T-helper 1 cell treated with Interleukin-12 subunit alpha and Interleukin-12 subunit beta and Interleukin-4 antibody, amounts not matched to agents 30 ng/mL and 1 ng/mL, for 36 hours (primary cell): ENCODE measurements at regions not wholly inside any gene's neighbourhood (a gene's known extent, or its start where the extent isn't known, plus 50 kb on each side); places are given as distances from the start of the nearest gene placed in this dataset.
"Not testable (repeated sequence)": the region's sequence is repeated elsewhere in the genome, so short reads cannot be mapped to it uniquely, and the experiment has no call there.

ENCODE experiments used
- intact Hi-C: fragments of 100-400 bp; cut with micrococcal nuclease; formaldehyde crosslinking; loops from one replicate; pipeline ENCODE4 v1.15.1; 2024

DNA sequence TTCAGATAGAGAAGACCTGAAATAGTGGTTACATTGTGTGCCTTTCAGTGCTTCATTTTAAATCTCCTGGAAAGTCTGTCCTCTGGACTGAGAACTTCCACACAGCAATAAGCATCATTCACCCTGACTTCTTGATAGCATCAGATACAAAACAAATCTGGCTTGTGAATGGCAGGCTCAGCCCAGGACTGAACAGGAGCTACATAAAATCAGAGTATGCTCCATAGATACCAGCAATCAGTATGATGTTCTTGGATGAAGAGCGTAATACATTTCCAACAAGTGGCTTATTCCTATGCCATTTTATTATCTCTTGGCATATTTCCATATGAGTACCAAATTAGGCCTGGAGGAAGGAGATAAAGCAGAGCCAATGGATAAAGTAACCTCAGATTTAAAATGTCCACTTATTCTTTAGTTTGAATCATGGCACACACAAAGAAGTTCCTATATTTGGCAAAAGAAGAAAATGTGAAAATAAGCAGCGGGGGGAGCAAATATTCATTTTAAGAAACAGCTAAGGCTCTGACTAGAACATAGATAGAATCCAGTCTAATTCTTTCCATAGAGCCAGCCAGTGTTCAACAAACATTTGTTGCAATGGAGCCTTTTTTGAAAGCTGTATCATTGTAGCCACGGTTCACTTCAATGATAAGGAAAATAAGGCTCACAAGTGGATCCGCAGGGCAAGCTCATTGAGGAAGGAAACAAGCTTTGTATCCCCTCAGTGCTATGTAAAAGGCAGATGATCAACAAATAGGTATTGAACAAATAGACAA lies 230.8 kb upstream of the CHAC2 start:
- intact Hi-C loops = no loop called here

DNA sequence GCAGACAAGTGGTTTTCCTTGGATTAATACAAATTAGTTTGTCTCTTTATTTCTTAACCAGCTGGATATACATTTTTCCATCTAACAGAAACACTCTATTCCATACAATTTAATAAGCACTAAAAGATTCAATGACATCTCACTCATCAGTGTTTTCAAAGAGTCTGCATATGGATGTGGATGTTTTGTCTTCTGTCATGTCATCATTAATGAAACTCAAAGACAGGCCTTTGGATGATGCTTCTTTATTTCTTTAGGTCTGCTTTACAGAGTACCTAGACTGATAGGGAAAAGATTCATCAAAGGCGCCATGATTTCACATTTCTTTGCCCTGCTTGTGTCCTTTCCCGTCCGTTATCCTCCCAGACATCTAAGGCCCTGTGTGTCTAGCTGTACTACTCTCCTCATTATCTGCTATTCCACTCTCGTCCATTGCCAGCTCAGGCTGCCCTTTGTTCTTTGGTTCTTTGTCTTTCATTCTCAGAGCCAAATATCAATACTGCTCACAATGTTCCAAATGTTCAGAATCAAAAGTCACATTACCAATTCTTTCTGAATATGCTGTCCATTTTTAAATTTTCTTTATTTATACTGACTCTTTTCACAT lies 232.3 kb upstream of the CHAC2 start:
- intact Hi-C loops = no loop called here

DNA sequence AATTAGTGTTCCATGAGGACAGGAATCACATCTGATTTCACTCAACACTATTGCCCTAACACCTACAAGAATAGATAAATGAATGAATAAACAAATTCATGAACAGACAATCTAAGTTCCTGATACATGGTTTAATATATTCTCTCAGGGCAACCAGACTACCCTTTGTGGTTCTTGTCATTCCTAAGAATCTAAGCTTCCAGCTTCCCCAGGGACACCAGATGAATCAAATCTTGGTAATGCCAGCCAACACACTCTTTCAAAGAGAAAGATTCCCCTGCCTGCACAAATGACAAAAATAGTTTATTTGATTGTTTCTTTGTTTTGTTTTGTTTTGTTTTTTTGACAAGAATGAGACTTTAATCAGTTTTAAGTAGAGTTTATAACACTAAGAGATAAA lies 237.5 kb upstream of the CHAC2 start:
- intact Hi-C loops = no loop called here

DNA sequence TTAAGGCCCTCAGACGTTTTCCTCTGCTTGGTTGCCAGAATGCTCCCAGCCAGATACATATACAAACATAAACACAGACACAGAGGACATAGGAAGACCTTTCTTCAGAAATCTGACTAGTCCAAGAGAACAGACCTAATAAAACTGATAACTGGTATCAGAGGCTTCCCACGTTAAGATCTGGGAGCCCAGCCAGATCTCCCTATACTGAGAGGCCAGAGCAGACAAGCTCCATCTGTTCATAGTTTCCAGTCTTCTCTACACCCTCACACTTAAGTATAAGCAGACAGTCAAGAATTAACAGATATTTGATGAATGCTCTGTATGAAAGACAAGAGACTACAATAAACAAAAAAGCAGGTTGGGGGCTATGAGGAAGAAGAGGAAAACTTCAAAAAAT lies 240.5 kb upstream of the CHAC2 start:
- intact Hi-C loops = no loop called here

DNA sequence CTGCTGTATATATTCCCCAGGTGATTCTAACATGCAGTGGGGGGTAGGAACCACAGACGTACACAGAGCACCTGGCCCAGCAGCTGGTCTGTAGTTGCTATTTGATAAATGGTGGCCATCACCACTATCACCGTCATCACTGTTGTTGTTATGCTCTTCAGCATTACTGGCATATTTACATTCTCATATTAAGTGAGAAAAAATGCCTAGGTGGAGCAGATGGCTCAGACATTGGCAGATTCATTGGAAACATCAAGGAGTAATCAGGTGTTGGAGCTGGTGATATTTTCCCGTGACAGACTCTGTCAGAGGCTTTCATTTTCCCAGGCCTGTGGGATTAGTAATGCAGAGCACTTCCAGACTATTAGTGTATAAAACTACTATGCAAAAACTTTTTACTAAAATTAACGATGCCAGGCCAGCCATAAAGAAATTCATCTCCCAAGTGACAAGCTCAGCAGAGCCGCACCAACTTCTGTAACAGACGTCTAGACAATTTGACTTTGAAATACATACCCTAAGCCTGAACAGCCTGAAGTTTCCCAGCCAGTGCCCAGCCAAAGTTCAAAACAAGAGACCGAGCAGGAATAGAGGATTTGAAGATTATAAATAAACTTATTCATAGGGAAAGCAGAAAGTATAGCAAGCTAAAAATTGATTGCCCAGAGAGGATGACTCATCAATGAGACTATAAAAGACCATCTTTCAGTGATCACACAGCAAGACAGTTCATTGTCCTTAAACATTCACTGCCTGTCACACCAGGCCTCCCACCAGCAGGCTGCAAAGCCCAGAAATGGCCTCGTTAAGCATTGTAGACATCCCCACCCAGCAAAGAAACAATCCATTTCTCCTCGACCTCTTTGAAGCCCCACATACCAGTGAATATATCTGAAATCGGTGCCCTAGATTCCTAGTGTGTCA lies 247.4 kb upstream of the CHAC2 start:
- intact Hi-C loops = no loop called here

DNA sequence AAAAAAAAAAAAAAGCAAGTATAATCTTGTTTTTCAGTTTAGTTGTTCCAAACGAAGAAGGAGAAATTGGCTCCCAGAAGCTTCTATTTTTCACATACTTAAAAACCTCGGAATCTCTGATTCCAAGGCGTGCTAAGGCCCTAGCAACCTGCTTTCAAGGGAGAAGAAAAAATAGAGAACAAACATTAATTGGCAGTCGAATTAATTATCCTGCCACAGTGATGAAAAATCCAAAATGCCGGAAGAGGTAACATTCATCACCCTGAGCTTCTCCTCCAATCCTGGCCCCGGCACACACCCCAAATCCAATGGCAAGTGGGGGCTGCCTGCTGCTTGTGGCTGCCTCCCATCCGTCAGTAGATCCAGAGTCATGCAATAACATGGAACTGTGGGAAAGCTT lies 250.2 kb upstream of the CHAC2 start:
- intact Hi-C loops = no loop called here

DNA sequence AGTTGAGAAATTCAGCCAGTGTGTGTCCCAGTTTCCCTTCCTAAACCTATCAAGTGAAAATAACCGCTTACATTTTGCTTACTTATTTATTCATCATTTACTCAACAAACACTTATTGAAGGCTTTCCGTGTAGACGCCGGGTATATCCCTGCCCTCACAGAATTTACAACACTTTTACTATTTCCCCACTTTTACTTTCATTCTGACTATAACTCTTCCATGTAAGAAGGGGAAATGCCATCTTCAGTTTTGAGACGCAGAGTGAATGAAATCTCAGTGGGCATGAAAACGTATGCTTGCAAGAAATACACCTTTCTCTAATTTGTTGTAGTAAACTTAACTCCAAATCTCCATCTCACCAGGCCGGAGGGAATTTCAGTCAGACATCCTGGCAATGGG lies 251.0 kb upstream of the CHAC2 start:
- intact Hi-C loops = no loop called here

DNA sequence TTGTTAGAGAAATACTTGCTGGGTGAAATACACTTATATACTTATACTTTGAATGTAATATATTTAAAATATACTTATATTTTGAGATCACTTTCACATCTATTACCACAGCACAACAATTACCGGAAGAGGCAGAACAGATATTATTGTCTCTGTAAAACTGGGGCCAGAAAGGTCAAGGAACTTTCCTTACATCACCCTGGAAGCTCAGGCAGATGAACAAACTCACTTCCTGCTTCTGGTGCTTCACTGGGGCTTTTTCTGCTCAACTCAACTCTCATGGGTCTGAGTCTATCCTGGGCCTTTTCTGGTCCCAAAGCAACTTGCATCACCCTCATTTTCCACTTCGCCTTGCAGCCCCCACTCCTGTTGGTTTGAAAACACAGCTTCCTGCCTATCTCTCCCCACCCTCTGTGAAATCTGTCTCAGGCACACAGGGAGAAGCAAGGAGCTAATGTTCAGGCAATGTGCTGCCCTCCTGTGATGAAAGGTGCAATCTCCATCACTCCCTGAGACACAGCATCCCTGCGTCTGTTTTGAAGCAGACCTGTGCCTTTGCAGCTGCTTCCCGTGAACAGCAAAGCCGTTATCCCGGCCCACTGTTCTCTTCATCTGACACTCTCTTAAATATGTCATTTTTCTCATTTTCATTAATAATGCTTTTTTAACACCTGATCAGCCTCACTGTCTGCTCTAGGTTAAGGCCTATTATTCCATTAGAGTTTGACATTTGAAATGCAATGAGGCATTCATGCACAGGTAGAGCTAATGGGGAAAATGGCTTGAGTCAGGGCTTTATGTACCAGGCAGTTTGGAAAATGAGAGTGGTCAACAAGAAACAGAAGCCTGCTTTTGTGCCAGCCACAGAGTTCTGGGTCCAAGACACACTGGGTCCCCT lies 251.9 kb upstream of the CHAC2 start:
- intact Hi-C loops = no loop called here

DNA sequence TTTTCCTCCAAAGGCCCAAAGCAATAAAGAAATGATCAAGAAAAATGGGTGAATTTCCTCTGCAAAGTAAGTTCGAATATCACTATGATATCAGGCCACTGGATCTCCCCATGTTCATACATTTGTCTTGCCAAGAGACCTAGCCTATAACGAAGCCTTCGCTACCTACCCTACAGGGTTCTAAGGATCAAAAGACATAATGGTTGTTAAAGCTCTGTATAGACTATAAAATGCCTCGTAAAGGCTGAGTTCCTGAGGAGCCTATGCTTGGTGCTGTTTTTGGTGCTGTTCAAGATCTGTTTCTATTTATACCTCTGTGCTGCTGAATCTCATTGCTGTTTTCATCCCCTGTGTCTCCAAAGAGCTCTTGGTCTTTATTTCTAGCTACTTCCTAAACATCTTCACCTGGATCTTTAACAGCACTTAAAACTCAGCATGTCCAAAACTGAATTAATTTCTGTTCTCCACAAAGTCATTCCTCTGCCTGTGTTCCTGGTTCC lies 254.4 kb upstream of the CHAC2 start:
- intact Hi-C loops = no loop called here

DNA sequence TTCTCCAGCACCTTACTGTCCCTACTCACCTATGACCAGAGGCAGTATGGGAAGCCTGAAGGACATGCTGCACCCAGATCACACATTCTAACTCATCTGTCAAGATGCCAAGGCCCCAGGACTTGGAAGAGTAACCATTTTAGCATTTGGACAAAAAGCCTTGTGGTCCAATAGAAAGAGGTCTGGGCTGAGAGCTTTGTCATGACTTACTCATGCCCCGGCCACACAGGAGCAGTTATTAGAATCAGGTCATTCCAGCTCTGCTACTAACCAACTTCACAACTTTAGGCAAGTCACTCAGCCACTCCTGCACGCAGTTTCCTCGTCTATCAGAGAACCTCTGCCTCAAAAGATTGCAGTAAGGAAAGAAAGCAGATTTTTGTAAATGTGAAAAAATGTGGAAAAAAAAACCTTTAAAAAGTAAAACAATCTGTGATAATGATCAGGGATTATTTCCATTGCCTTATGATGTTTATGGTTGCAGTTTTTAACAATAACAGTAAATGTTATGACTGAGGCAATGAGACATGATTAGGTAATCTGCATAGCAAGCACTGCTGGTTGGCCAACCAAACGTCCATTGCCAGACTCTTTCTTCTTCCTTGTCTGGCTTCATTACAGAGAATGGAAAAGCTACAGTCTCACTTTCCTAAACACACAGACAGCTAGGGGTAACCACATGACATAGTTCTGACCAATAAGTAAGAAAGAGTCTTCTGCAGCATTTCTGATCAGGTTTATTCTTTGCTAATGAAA lies 255.4 kb upstream of the CHAC2 start:
- intact Hi-C loops = no loop called here

DNA sequence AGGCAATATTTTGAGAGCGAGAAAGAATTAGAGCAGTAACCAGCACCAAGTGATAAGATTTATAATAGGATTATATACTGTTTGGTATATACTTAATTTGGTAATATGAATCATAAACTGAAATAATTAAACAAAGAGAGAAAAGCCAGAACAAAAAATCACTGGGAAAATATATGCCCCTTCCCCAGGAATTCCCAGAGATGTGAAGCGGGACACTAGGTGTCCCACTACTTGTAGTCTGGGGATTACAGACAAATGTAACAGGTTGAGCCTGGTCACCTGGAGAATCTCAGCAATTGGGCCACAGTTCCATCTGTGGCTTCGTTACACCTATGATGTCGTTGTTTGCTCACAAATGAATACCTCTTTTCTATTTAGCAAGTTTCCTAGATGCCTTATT lies 256.1 kb upstream of the CHAC2 start:
- intact Hi-C loops = no loop called here

DNA sequence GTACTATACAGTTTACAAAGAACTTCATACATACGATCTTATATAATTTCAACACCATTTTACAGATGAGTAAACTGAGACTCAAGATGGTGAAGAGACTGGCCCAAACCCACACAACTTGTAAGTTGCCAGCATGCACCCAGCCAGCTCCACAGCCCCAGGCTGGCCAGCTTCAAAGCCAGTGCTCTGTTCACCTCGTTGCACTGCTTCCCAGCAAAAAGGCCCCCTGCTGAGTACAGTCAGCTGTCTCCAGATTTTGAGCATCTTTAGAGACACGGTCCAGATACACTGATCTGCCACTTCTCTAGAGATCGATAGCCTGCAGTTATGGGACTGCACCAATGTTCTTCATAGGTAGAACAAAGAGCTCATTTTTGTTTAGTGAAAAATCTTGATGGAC lies 257.2 kb upstream of the CHAC2 start:
- intact Hi-C loops = no loop called here

DNA sequence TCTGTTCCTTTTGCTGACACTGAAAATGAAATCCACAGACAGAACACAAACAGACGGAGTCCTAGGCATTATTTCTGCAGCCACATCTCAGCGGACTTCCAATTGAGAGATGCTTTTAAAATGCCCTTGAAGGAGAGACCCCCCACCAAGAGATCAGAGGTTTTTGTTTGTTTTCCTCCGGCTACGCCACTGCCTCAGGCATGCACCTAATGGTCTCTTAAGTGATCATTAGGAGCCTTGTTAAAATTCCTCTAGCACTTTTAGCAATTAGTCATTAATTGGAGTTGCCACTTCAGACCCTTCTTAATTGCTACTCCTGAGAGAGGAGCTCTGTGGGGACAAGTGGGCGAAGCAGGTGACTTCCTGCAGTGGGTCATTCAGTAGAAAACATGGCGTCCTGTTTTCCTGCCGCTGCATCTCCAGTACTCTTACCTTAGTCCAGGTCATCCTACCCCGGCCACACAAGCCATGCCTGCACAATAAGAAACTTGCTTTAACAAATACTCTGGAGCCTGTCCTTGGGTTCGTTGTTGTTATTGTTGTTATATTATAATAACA lies 257.7 kb upstream of the CHAC2 start:
- intact Hi-C loops = no loop called here

DNA sequence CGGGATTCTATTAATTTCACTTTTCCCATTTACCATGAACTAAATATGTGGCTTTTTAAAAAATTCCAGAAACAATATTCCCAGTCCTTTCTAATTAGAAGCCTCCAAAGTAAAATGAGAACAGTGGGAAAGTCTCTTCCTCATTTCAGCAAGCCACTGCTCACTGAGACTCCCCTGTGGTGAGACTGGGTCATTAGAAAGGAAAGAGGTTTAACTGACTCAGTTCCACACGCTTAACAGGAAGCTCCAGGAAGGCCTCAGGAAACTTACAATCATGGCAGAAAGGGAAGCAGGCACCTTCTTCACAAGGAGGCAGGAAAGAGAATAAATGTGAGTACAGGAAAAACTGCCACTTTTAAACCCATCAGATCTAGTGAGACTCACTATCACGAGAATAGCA lies 258.9 kb upstream of the CHAC2 start:
- intact Hi-C loops = no loop called here

DNA sequence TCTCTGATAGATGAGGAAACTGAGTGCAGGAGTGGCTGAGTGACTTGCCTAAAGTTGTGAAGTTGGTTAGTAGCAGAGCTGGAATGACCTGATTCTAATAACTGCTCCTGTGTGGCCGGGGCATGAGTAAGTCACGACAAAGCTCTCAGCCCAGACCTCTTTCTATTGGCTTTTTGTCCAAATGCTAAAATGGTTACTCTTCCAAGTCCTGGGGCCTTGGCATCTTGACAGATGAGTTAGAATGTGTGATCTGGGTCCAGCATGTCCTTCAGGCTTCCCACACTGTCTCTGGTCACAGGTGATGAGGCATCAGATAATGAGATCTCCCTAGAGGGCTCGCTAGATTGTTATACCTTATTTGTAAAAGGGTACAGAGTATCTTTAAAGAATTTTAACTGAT lies 260.5 kb upstream of the CHAC2 start:
- intact Hi-C loops = not testable (repeated sequence)

DNA sequence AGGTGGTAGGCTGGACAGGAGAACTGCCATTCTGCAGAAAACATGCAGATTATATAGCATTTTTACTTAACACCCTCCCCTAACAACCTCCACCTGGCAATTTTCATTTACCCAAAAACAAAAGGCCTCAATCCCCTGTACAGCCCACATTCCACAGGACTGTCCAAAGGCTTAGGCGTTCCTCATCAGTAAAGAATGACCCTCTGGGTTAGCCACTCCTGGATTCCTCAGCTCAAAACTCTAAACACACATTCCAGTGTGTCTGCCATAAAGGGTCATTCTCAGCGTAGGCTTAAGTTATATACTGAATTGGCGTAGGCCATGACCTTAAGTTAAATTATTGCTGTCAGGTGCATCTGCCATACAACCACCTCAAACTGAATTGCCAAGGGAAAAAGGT lies 261.8 kb upstream of the CHAC2 start:
- intact Hi-C loops = no loop called here

DNA sequence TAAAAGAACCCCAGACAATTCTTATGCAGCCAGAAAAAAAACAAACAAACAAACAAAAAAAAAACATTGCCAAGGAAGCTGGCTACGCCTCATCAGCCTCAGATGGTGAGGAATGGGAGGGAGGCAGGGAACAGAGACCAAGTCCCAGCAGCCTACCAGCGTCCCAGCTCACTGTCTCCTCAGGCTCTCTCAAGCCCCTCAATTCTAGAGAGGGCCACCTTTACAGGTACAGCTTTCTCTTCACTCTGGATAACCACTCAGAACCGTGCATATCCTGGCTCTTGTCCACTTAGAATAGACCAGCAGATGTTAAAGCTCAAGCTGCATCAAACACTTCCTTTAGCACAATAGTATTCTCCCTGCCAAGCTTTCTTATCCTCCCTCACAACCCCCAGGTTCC lies 263.1 kb upstream of the CHAC2 start:
- intact Hi-C loops = no loop called here

DNA sequence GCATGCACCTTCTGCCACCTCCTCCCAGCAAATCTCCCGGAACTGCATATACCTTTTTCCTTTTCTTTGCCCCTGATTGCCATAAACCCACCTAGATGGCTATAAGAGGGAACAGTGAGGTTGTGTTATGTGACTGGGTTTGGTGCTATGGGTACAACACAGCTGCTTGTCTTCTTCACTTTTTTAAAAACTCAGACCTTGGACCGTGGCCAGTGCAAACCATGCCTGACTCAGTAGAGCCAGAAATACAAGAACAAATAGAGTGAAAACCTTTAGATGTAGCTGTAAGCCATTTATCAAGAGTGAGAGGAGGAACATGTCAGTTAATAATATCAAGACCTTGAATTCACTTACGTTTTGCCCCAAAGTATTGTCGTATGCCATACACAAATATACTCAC lies 267.4 kb upstream of the CHAC2 start:
- intact Hi-C loops = no loop called here

DNA sequence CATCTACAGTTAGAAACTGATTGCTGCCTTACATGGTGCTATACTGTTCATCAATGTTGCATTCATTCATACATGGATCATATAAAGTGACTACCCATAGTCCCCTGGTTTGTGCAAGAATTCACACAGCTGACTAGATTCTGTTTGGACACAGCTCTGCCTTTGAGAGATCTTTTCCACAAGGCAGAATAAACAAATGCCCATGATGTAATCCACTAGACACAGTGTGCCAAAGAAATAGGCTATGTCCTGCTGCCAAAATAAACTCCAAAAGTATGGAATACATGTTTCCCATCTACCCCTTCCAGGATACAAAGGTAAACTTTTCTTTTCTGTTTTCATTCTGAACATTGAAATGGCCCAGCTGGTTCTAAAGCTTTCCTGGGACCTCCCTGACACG lies 269.4 kb upstream of the CHAC2 start:
- intact Hi-C loops = no loop called here

DNA sequence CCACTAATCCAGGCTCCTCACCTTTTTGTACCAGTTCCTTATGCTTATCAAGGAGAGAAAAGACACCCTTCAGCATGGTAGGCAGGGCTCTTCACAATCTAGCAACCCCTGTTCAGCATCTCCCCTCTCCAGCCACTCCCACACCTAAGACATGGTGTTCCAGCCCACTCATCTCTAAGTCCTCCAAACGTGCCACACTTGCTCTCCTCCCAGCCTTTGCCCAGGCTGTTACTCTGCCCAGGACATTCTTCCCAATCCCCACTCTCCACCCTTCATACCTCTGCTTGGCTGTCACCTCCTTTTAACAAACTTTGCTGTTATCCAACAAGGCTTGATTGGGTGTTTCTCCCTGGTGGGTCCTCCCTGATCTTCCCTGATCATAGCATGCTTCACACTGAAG lies 270.6 kb upstream of the CHAC2 start:
- intact Hi-C loops = no loop called here
